Endothelial cell (in vitro differentiated cells): ENCODE measurements at regions not wholly inside any gene's neighbourhood (a gene's known extent, or its start where the extent isn't known, plus 50 kb on each side); places are given as distances from the start of the nearest gene placed in this dataset.
"Not testable (repeated sequence)": the region's sequence is repeated elsewhere in the genome, so short reads cannot be mapped to it uniquely, and the experiment has no call there.

ENCODE experiments used
- DNase-seq: peaks from one replicate; pipeline ENCODE4 v3.0.0; 2021; ENCODE audit warnings: low spot score
- H3K27ac Mint-ChIP-seq: one replicate; pipeline ENCODE4 v1.8.0; 2021; ENCODE audit warnings: mixed read lengths, inconsistent platforms; ENCODE audit not compliant: unreplicated experiment
- H3K27me3 Mint-ChIP-seq: one replicate; pipeline ENCODE4 v1.8.0; 2021; ENCODE audit warnings: mild to moderate bottlenecking, moderate library complexity, mixed read lengths, inconsistent platforms; ENCODE audit not compliant: unreplicated experiment
- H3K36me3 Mint-ChIP-seq: one replicate; pipeline ENCODE4 v1.8.0; 2021; ENCODE audit warnings: mild to moderate bottlenecking, low read depth, mixed read lengths, inconsistent platforms; ENCODE audit not compliant: unreplicated experiment
- H3K4me1 Mint-ChIP-seq: one replicate; pipeline ENCODE4 v1.8.0; 2021; ENCODE audit warnings: mild to moderate bottlenecking, mixed read lengths, inconsistent platforms; ENCODE audit not compliant: unreplicated experiment
- H3K4me3 Mint-ChIP-seq: one replicate; pipeline ENCODE4 v1.8.0; 2021; ENCODE audit warnings: mild to moderate bottlenecking, mixed read lengths, inconsistent platforms; ENCODE audit not compliant: unreplicated experiment
- H3K9me3 Mint-ChIP-seq: one replicate; pipeline ENCODE4 v1.8.0; 2021; ENCODE audit warnings: mixed read lengths, inconsistent platforms; ENCODE audit not compliant: unreplicated experiment
- CTCF ChIP-seq: fragments of 200-600 bp; sonication (generic); IDR thresholded peaks from one replicate; pipeline ENCODE4 v1.5.0; 2021; ENCODE audit warnings: antibody characterized with exemption; ENCODE audit not compliant: unreplicated experiment

GRCh38 chr6:80594461-80594860, 488.0 kb downstream of the BCKDHB start:
- TF ChIP-seq CTCF, result no peak
- no peaks in the 10 kb centered on the region for H3K9me3 Mint-ChIP-seq
- no peaks in the 10 kb centered on the region for H3K36me3 Mint-ChIP-seq
- DNase-seq, result no peak
- no peak overlapping the region for H3K4me3 Mint-ChIP-seq
- no peaks in the 10 kb centered on the region for H3K4me1 Mint-ChIP-seq
- no peak overlapping the region for H3K27ac Mint-ChIP-seq
- peaks cover 2% of the 10 kb centered on the region for H3K27me3 Mint-ChIP-seq

- Mint-ChIP-seq H3K4me3 (no peak overlapping the region), H3K27ac (no peak overlapping the region), H3K4me1 (no peaks in the 10 kb centered on the region), H3K9me3 (peaks cover 2% of the 10 kb centered on the region), H3K27me3 (peaks cover 2% of the 10 kb centered on the region), H3K36me3 (peaks cover 2% of the 10 kb centered on the region)
- no peak for TF ChIP-seq CTCF
- DNase-seq, result no peak
These were observed 486.0 kb downstream of the BCKDHB start for GRCh38 chr6:80592436-80592835.

- no peak for TF ChIP-seq CTCF
These were observed 479.8 kb downstream of the BCKDHB start for GRCh38 chr6:80586242-80586641.

GRCh38 chr6:80579391-80580023, 473.0 kb downstream of the BCKDHB start:
- H3K27ac Mint-ChIP-seq, result no peak overlapping the region
- no peaks in the 10 kb centered on the region for H3K36me3 Mint-ChIP-seq
- H3K4me3 Mint-ChIP-seq, result no peak overlapping the region
- H3K9me3 Mint-ChIP-seq, result no peaks in the 10 kb centered on the region
- H3K4me1 Mint-ChIP-seq, result no peaks in the 10 kb centered on the region
- TF ChIP-seq CTCF, result no peak
- DNase-seq, result no peak
- H3K27me3 Mint-ChIP-seq, result no peaks in the 10 kb centered on the region

More at GRCh38 chr6:80586242-80586641, 479.8 kb downstream of the BCKDHB start:
- no peaks in the 10 kb centered on the region for H3K4me1 Mint-ChIP-seq
- no peak overlapping the region for H3K4me3 Mint-ChIP-seq
- H3K9me3 Mint-ChIP-seq, result peaks cover 15% of the 10 kb centered on the region
- no peaks in the 10 kb centered on the region for H3K27me3 Mint-ChIP-seq
- H3K36me3 Mint-ChIP-seq, result peaks cover 16% of the 10 kb centered on the region
- no peak overlapping the region for H3K27ac Mint-ChIP-seq
- DNase-seq, result no peak

GRCh38 chr6:80573320-80573719, 466.8 kb downstream of the BCKDHB start:
- H3K4me3 Mint-ChIP-seq, DNase-seq: not testable (repeated sequence)

More at GRCh38 chr6:80573320-80573719, 466.8 kb downstream of the BCKDHB start:
- H3K9me3 Mint-ChIP-seq, H3K27me3 Mint-ChIP-seq, H3K36me3 Mint-ChIP-seq, H3K4me1 Mint-ChIP-seq, H3K27ac Mint-ChIP-seq: not testable (repeated sequence)
